Right atrium auricular region (tissue), 2 donors: ENCODE measurements at regions not wholly inside any gene's neighbourhood (a gene's known extent, or its start where the extent isn't known, plus 50 kb on each side); places are given as distances from the start of the nearest gene placed in this dataset.

Experiments used
- DNase-seq: peaks from one replicate; pipeline ENCODE4 v3.0.0-alpha.2; 2019; ENCODE audit warnings: low spot score
- H3K27ac ChIP-seq, 2 donors: fragments of 200-600 bp; sonication (generic); 1 replicate in 1 of 2; 2 replicates in 1 of 2; pipeline ENCODE4 v1.5.1; 2016 to 2019
- H3K27me3 ChIP-seq, 2 donors: fragments of 200-600 bp; sonication (generic); one replicate each; pipeline versions ENCODE4 v1.5.1 to v1.6.0; 2017 to 2019
- H3K36me3 ChIP-seq: fragments of 200-600 bp; sonication (generic); one replicate; pipeline ENCODE4 v1.5.1; 2016
- H3K4me1 ChIP-seq, 2 donors: fragments of 200-600 bp; sonication (generic); one replicate each; pipeline versions ENCODE4 v1.5.1 to v1.6.0; 2017 to 2019
- H3K4me3 ChIP-seq, 2 donors: fragments of 200-600 bp; sonication (generic); 1 replicate in 1 of 2; 2 replicates in 1 of 2; pipeline ENCODE4 v1.5.1; 2017 to 2019; ENCODE audit warnings: mild to moderate bottlenecking in 1 of 2, moderate library complexity in 1 of 2
- H3K9me3 ChIP-seq, 2 donors: fragments of 200-600 bp; sonication (generic); one replicate each; pipeline ENCODE4 v1.5.1; 2019
- CTCF ChIP-seq, 2 donors: fragments of 200-600 bp; sonication (generic); IDR thresholded peaks; one replicate each; pipeline ENCODE4 v1.5.1; 2019; ENCODE audit warnings: antibody characterized with exemption in 2 of 2

- no peak for DNase-seq
- H3K9me3 ChIP-seq, result peaks cover 0 to 7% of the 10 kb centered on the region in 2 donors
- TF ChIP-seq CTCF (IDR thresholded peaks at IDR 0.05), result no peak
- H3K27me3 ChIP-seq, result no peaks in the 10 kb centered on the region
- no peaks in the 10 kb centered on the region for H3K36me3 ChIP-seq
- no peak overlapping the region for H3K27ac ChIP-seq
- H3K4me3 ChIP-seq, result no peak overlapping the region
- no peaks in the 10 kb centered on the region for H3K4me1 ChIP-seq
Observed at GRCh38 chr3:182575941-182576340, 217.4 kb upstream of the ATP11B start.

GRCh38 chr3:182583545-182583944 lies 209.8 kb upstream of the ATP11B start:
- Histone ChIP-seq H3K27me3 (no peaks in the 10 kb centered on the region), H3K27ac (no peak overlapping the region), H3K9me3 (no peaks in the 10 kb centered on the region), H3K4me3 (no peak overlapping the region), H3K36me3 (no peaks in the 10 kb centered on the region), H3K4me1 (no peaks in the 10 kb centered on the region)
- DNase-seq, result no peak
- no peak for TF ChIP-seq CTCF (IDR thresholded peaks at IDR 0.05)

DNA sequence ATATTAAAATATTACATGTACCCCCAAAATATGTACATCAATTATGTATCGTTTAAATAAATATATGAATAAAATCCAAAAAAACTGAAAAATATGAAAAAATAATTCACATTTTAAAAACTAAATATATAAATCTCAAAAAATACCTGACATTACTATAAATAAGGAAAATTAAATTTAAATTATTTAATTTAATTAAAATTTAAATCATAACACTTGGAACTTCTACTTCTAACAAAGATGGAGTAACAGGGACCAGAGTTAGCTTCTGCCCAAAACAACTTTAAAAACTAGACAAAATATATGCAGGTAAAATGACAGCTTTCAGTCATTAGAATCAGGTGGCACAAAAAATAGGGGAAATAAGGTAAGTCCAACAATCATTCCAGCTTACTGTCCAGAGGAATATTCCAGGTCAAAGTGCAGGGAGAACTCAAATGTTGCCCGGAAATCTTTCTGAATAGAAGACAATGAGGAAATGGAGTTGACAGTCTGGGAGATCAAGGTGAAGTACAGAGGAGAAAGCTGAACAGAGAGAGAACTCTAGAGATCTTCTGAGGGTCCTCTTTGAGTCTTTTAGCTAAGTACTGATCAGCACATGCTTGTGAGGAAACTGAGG lies 207.7 kb upstream of the ATP11B start:
- no peak overlapping the region for H3K4me3 ChIP-seq
- no peaks in the 10 kb centered on the region for H3K27me3 ChIP-seq
- no peaks in the 10 kb centered on the region for H3K36me3 ChIP-seq
- H3K9me3 ChIP-seq, result peaks cover 0 to 6% of the 10 kb centered on the region in 2 donors
- no peak for DNase-seq
- H3K4me1 ChIP-seq, result no peaks in the 10 kb centered on the region
- TF ChIP-seq CTCF (IDR thresholded peaks at IDR 0.05), result no peak
- no peak overlapping the region for H3K27ac ChIP-seq

DNA sequence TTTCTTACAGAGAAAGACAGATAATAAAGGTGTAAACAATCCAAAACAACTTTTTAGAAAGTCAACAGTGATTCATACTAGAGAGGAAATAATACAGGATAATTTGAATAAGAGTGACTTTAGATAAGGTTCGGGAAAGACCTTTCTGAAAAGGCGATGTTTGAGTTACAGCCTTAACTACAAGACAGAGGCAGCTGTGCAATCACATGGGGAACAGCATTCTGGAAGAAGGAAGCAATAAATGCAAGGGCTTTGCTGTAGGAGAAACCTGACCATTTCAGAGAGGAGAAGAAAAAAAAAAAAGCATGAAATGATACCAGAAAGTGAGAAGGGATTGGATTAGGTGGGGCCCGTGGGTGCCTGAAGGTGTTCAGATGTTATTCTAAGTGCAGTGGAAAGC lies 200.6 kb upstream of the ATP11B start:
- no peaks in the 10 kb centered on the region for H3K27me3 ChIP-seq
- no peak for TF ChIP-seq CTCF (IDR thresholded peaks at IDR 0.05)
- H3K4me3 ChIP-seq, result no peak overlapping the region
- H3K4me1 ChIP-seq, result no peaks in the 10 kb centered on the region
- no peaks in the 10 kb centered on the region for H3K36me3 ChIP-seq
- no peak for DNase-seq
- no peak overlapping the region for H3K27ac ChIP-seq
- H3K9me3 ChIP-seq, result peaks cover 0 to 6% of the 10 kb centered on the region in 2 donors

- no peak for DNase-seq
- Histone ChIP-seq H3K9me3 (no peaks in the 10 kb centered on the region), H3K4me1 (no peaks in the 10 kb centered on the region), H3K27me3 (no peaks in the 10 kb centered on the region), H3K36me3 (no peaks in the 10 kb centered on the region), H3K4me3 (no peak overlapping the region), H3K27ac (no peak overlapping the region)
- no peak for TF ChIP-seq CTCF (IDR thresholded peaks at IDR 0.05)
Observed at GRCh38 chr3:182596676-182597410, 196.5 kb upstream of the ATP11B start.
